K562 (cell line): ENCODE measurements at regions not wholly inside any gene's neighbourhood (a gene's known extent, or its start where the extent isn't known, plus 50 kb on each side); places are given as distances from the start of the nearest gene placed in this dataset.

Experiments
- GABPB2 ChIP-seq: fragments of 250-450 bp; sonication (Bioruptor Pico); conservative IDR thresholded peaks from 2 replicates; pipeline ENCODE4 v1.5.1; 2021; ENCODE audit warnings: mild to moderate bottlenecking
- MTA3 ChIP-seq: fragments of 450-650 bp; formaldehyde crosslinking; IDR thresholded peaks from 2 replicates; pipeline ENCODE4 v1.6.1; 2017; ENCODE audit warnings: mild to moderate bottlenecking, borderline replicate concordance
- NR2C2 ChIP-seq, 2 experiments: fragments of 200-800 bp in 1 of 2; sonication (Bioruptor generic) in 1 of 2; sonication (generic) in 1 of 2; formaldehyde crosslinking in 1 of 2; IDR thresholded peaks; 2 replicates each; pipeline versions ENCODE4 v1.6.1 to v1.8.0; 2016 to 2022; ENCODE audit warnings: mild to moderate bottlenecking in 1 of 2, missing compliant biosample characterization in 1 of 2, missing genetic modification characterization in 1 of 2, missing genetic modification reagents in 1 of 2
- POLR2H ChIP-seq: IDR thresholded peaks from 2 replicates; pipeline ENCODE4 v1.6.1; 2016; ENCODE audit warnings: missing genetic modification characterization, low read depth, mild to moderate bottlenecking, control low read depth, missing compliant biosample characterization, moderate library complexity
- STAG1 ChIP-seq: sonication (generic); formaldehyde crosslinking; IDR thresholded peaks from 2 replicates; pipeline ENCODE4 v1.5.0; 2020; ENCODE audit warnings: missing genetic modification reagents, borderline replicate concordance
- TBL1XR1 ChIP-seq, 2 experiments: IDR thresholded peaks; 2 replicates each; pipeline ENCODE4 v1.6.1; 2012; ENCODE audit warnings: improper control_type of control experiment in 2 of 2, low read length in 2 of 2, mild to moderate bottlenecking in 1 of 2
- ZKSCAN1 ChIP-seq: fragments of 150-350 bp; IDR thresholded peaks from 2 replicates; pipeline ENCODE4 v1.6.1; 2016; ENCODE audit warnings: low read depth, low read length
- ZNF444 ChIP-seq: fragments of 250-450 bp; sonication (Bioruptor Pico); IDR thresholded peaks from 2 replicates; pipeline ENCODE4 v1.4.0; 2020; ENCODE audit warnings: mild to moderate bottlenecking, moderate library complexity
- ZNF644 ChIP-seq: fragments of 200-800 bp; sonication (Bioruptor generic); IDR thresholded peaks from 2 replicates; pipeline ENCODE4 v1.6.1; 2016; ENCODE audit warnings: low read depth, missing genetic modification characterization, missing compliant biosample characterization
- ZZZ3 ChIP-seq: fragments of 450-650 bp; IDR thresholded peaks from 2 replicates; pipeline ENCODE4 v1.6.1; 2016; ENCODE audit warnings: antibody characterized with exemption, mild to moderate bottlenecking, moderate library complexity
- TF ChIP-seq, protein P1 (sequence below), 3 experiments: IDR thresholded peaks in 2 of 3; conservative IDR thresholded peaks in 1 of 3; 2 replicates each; pipeline ENCODE4 v1.5.1; 2011 to 2012; ENCODE audit warnings: low read length in 3 of 3, mild to moderate bottlenecking in 3 of 3, control low read depth in 2 of 3, improper control_type of control experiment in 1 of 3, inconsistent platforms in 1 of 3, low read depth in 1 of 3, mixed read lengths in 1 of 3, moderate library complexity in 1 of 3; ENCODE audit not compliant: insufficient read depth in 2 of 3
- TF ChIP-seq, protein P2 (sequence below): sonication (generic); formaldehyde crosslinking; IDR thresholded peaks from 2 replicates; pipeline ENCODE4 v1.8.0; 2022; ENCODE audit warnings: mild to moderate bottlenecking, low read depth, missing genetic modification reagents
- TF ChIP-seq, protein P3 (sequence below): sonication (generic); formaldehyde crosslinking; IDR thresholded peaks from 2 replicates; pipeline ENCODE4 v1.9.0; 2022; ENCODE audit warnings: mild to moderate bottlenecking, missing genetic modification reagents

DNA sequence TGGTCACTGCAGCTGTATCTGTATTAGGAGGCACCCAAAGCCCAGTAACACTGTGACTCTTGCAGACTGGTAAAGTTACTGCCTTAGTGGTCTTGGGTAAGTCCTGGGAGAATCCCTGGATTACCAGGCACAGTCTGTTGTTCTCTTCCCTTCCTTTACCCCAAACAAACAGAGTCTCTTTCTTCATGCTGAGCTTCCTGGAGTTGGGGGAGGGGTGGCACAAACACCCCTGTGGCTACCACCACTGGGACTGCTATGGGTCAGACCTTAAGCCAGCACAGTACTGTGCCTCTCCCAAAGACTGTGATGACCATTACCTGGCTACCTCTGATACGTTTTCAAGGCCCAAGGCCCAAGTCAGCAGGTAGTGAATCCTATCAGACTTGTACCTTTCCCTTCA is 59.9 kb upstream of the FAM3C start:
- TF ChIP-seq ZNF644 (no peak), NR2C2 (CRISPR knock-in tag; IDR thresholded peaks at IDR 0.05) (no peak), NR2C2 (tag; IDR thresholded peaks at IDR 0.05) (no peak), ZKSCAN1 (no peak), TBL1XR1 (IDR thresholded peaks at IDR 0.05; ENCODE audit: low read length in 2 of 2) (no peak), ZNF444 (CRISPR knock-in tag) (no peak), MTA3 (no peak), STAG1 (CRISPR knock-in tag) (no peak), ZZZ3 (no peak), GABPB2 (no peak), POLR2H (tag) (no peak)
- TF ChIP-seq, protein P1, sequence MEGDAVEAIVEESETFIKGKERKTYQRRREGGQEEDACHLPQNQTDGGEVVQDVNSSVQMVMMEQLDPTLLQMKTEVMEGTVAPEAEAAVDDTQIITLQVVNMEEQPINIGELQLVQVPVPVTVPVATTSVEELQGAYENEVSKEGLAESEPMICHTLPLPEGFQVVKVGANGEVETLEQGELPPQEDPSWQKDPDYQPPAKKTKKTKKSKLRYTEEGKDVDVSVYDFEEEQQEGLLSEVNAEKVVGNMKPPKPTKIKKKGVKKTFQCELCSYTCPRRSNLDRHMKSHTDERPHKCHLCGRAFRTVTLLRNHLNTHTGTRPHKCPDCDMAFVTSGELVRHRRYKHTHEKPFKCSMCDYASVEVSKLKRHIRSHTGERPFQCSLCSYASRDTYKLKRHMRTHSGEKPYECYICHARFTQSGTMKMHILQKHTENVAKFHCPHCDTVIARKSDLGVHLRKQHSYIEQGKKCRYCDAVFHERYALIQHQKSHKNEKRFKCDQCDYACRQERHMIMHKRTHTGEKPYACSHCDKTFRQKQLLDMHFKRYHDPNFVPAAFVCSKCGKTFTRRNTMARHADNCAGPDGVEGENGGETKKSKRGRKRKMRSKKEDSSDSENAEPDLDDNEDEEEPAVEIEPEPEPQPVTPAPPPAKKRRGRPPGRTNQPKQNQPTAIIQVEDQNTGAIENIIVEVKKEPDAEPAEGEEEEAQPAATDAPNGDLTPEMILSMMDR (IDR thresholded peaks at IDR 0.05 in 2 of 3, conservative IDR thresholded peaks at IDR 0.05 in 1 of 3; ENCODE audit: insufficient read depth in 2 of 3, low read depth in 1 of 3, low read length in 3 of 3) = no peak
- TF ChIP-seq, protein P2, sequence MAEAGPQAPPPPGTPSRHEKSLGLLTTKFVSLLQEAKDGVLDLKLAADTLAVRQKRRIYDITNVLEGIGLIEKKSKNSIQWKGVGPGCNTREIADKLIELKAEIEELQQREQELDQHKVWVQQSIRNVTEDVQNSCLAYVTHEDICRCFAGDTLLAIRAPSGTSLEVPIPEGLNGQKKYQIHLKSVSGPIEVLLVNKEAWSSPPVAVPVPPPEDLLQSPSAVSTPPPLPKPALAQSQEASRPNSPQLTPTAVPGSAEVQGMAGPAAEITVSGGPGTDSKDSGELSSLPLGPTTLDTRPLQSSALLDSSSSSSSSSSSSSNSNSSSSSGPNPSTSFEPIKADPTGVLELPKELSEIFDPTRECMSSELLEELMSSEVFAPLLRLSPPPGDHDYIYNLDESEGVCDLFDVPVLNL (CRISPR knock-in tag) = no peak
- TF ChIP-seq, protein P3, sequence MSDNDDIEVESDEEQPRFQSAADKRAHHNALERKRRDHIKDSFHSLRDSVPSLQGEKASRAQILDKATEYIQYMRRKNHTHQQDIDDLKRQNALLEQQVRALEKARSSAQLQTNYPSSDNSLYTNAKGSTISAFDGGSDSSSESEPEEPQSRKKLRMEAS (CRISPR knock-in tag) = no peak
